K562 (cell line): ENCODE measurements at regions not wholly inside any gene's neighbourhood (a gene's known extent, or its start where the extent isn't known, plus 50 kb on each side); places are given as distances from the start of the nearest gene placed in this dataset.

Source experiments
- ATAC-seq: fragments of 200-7000 bp; cut with Tn5 transposase; 3 replicates; pipeline ENCODE4 v1.9.1; 2020; ENCODE audit warnings: moderate library complexity
- BruUV-seq: library from RNA; stranded (reverse); fragments of 400-500 nt; replicated peaks from 2 replicates; lab custom pipeline; 2021; lab: Mats Ljungman, UMichigan
- CTCF ChIA-PET: fragments of 300-600 bp; formaldehyde crosslinking; extraction: SDS; loops from one replicate; lab custom pipeline; 2021; ENCODE audit warnings: low intra/inter-chr PET ratio; lab: Yijun Ruan, JAX
- POLR2A ChIA-PET: fragments of 300-600, 350-650 bp; sonication (Branson Sonifier 250); formaldehyde crosslinking; extraction: SDS; loops from one replicate; lab custom pipeline; 2021; ENCODE audit warnings: antibody characterized with exemption, inconsistent platforms; lab: Yijun Ruan, JAX
- DNase-seq, 4 experiments: peaks; one replicate each; pipeline versions ENCODE4 v3.0.0 to v3.0.0-alpha.2; 2011 to 2018; ENCODE audit warnings: low spot score in 3 of 4, mixed read lengths in 3 of 4; ENCODE audit errors: extremely low read depth in 1 of 4
- FAIRE-seq: peaks from 2 replicates; lab custom pipeline; 2011; peaks lifted over from hg19 to GRCh38; lab: Jason Lieb, UNC
- H2AFZ ChIP-seq: 2 replicates; pipeline ENCODE4 v1.6.0; 2011; ENCODE audit warnings: low read depth, low read length, control low read depth, inconsistent platforms
- H3K27ac ChIP-seq: fragments of 200-600 bp; 3 replicates; pipeline ENCODE4 v1.8.0; 2011; ENCODE audit warnings: low read depth, mild to moderate bottlenecking, control low read depth, inconsistent platforms, low read length, moderate library complexity, mixed read lengths; ENCODE audit errors: extremely low read depth
- H3K27me3 ChIP-seq, 2 experiments: fragments of 300-600 bp in 1 of 2; 2 replicates in 1 of 2; 3 replicates in 1 of 2; pipeline versions ENCODE4 v1.6.0 to v1.8.0; 2011; ENCODE audit warnings: inconsistent platforms in 2 of 2, low read length in 2 of 2, mild to moderate bottlenecking in 1 of 2, mixed read lengths in 1 of 2, moderate library complexity in 1 of 2; ENCODE audit not compliant: control insufficient read depth in 2 of 2, insufficient read depth in 2 of 2
- H3K36me3 ChIP-seq: fragments of 300-600 bp; 3 replicates; pipeline ENCODE4 v1.8.0; 2011; ENCODE audit warnings: mild to moderate bottlenecking, low read length, inconsistent platforms; ENCODE audit not compliant: control insufficient read depth, insufficient read depth
- H3K4me1 ChIP-seq, 2 experiments: fragments of 200-600 bp in 1 of 2; replicated peaks in 1 of 2; 2 replicates in 1 of 2; 3 replicates in 1 of 2; pipeline versions ENCODE4 v1.5.1 to v1.8.0; 2011; ENCODE audit warnings: inconsistent platforms in 2 of 2, low read length in 2 of 2, mild to moderate bottlenecking in 1 of 2, mixed read lengths in 1 of 2, moderate library complexity in 1 of 2; ENCODE audit not compliant: control insufficient read depth in 2 of 2, insufficient read depth in 2 of 2
- H3K4me2 ChIP-seq: 2 replicates; pipeline ENCODE4 v1.6.1; 2011; ENCODE audit warnings: low read length, control low read depth, inconsistent platforms, mixed read lengths; ENCODE audit not compliant: insufficient read depth
- H3K4me3 ChIP-seq: fragments of 200-600 bp; sonication (generic), shearing (Covaris generic); 2 replicates; pipeline ENCODE4 v1.5.1; 2016; ENCODE audit warnings: control low read depth, inconsistent platforms
- H3K79me2 ChIP-seq: fragments of 200-600 bp; 3 replicates; pipeline ENCODE4 v1.8.0; 2011; ENCODE audit warnings: low read length, inconsistent platforms; ENCODE audit not compliant: control insufficient read depth, insufficient read depth
- H3K9ac ChIP-seq, 2 experiments: 2 replicates each; pipeline versions ENCODE4 v1.6.0 to v1.6.1; 2011; ENCODE audit warnings: low read depth in 2 of 2, low read length in 2 of 2, control low read depth in 1 of 2, inconsistent platforms in 1 of 2, mild to moderate bottlenecking in 1 of 2, mixed read lengths in 1 of 2; ENCODE audit not compliant: insufficient read depth in 1 of 2
- H3K9me1 ChIP-seq: one replicate; pipeline ENCODE4 v1.6.0; 2011; ENCODE audit warnings: inconsistent platforms, mild to moderate bottlenecking, low read length, moderate library complexity; ENCODE audit not compliant: control insufficient read depth, insufficient read depth
- H3K9me3 ChIP-seq: replicated peaks from 2 replicates; pipeline ENCODE4 v1.5.1; 2011; ENCODE audit warnings: low read depth, low read length, inconsistent platforms; ENCODE audit not compliant: control insufficient read depth, insufficient read depth
- H4K20me1 ChIP-seq: replicated peaks from 2 replicates; pipeline ENCODE4 v1.6.1; 2011; ENCODE audit warnings: low read length, inconsistent platforms, mixed read lengths; ENCODE audit not compliant: control insufficient read depth, insufficient read depth
- GABPA ChIP-seq: fragments of 200-800 bp; sonication (Bioruptor generic); conservative IDR thresholded peaks from 2 replicates; pipeline ENCODE4 v1.6.1; 2016; ENCODE audit warnings: low read depth, missing genetic modification characterization, missing compliant biosample characterization
- MYBL2 ChIP-seq, 2 experiments: fragments of 450-650 bp in 1 of 2; sonication (generic) in 1 of 2; formaldehyde crosslinking in 1 of 2; IDR thresholded peaks; 2 replicates each; pipeline versions ENCODE4 v1.6.1 to v1.8.1; 2017 to 2022; ENCODE audit warnings: borderline replicate concordance in 1 of 2, inconsistent platforms in 1 of 2, low read depth in 1 of 2, mild to moderate bottlenecking in 1 of 2, missing genetic modification reagents in 1 of 2, moderate library complexity in 1 of 2
- NFYB ChIP-seq: IDR thresholded peaks from 2 replicates; pipeline ENCODE4 v1.6.1; 2011; ENCODE audit warnings: mild to moderate bottlenecking, moderate library complexity; ENCODE audit not compliant: insufficient read length; ENCODE audit errors: extremely low read depth
- ZNF592 ChIP-seq: fragments of 450-650 bp; IDR thresholded peaks from 2 replicates; pipeline ENCODE4 v1.6.1; 2017; ENCODE audit warnings: antibody characterized with exemption, mild to moderate bottlenecking
- WGBS: fragments of 100-300 bp; shearing (Covaris generic); methylation state at CpG from one replicate; pipeline ENCODE4 v1.1.6; 2016; ENCODE audit warnings: low coverage, mixed read lengths; ENCODE audit not compliant: insufficient coverage; ENCODE audit errors: missing lambda C conversion rate; 5-methylcytosine and 5-hydroxymethylcytosine counted together
- in situ Hi-C: fragments of 300-500 bp; cut with MboI; formaldehyde crosslinking; loops from 4 replicates; pipeline ENCODE4 v1.15.0; 2018; ENCODE audit warnings: inconsistent platforms, mixed read lengths
- intact Hi-C: fragments of 100-400 bp; cut with micrococcal nuclease; formaldehyde crosslinking; loops from 2 replicates; pipeline ENCODE4 v1.14.2; 2022
- TF ChIP-seq, protein P1 (sequence below): fragments of 250-450 bp; sonication (Bioruptor Pico); IDR thresholded peaks from 2 replicates; pipeline ENCODE4 v1.5.0; 2020; ENCODE audit warnings: mild to moderate bottlenecking

GRCh38 chr3:29178809-29179793, 101.8 kb upstream of the RBMS3 start:
- Histone ChIP-seq H3K9ac (no peak overlapping the region), H3K27ac (no peak overlapping the region), H3K4me1 (no peaks in the 10 kb centered on the region), H4K20me1 (no peaks in the 10 kb centered on the region), H3K9me3 (no peaks in the 10 kb centered on the region), H3K27me3 (no peaks in the 10 kb centered on the region), H3K79me2 (no peaks in the 10 kb centered on the region), H3K4me3 (no peak overlapping the region), H3K4me2 (no peak overlapping the region)
- intact Hi-C loops: no loop called here
- in situ Hi-C loops: no loop called here
- 0% methylated on average over 4 of the region's 4 CpGs for WGBS
- no peak for DNase-seq
- BruUV-seq: no TSS peak
- POLR2A ChIA-PET: no interaction called here
- FAIRE-seq: no peak
- TF ChIP-seq, protein P1, sequence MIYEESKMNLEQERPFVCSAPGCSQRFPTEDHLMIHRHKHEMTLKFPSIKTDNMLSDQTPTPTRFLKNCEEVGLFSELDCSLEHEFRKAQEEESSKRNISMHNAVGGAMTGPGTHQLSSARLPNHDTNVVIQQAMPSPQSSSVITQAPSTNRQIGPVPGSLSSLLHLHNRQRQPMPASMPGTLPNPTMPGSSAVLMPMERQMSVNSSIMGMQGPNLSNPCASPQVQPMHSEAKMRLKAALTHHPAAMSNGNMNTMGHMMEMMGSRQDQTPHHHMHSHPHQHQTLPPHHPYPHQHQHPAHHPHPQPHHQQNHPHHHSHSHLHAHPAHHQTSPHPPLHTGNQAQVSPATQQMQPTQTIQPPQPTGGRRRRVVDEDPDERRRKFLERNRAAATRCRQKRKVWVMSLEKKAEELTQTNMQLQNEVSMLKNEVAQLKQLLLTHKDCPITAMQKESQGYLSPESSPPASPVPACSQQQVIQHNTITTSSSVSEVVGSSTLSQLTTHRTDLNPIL: no peak
- no peak for TF ChIP-seq NFYB
- no peak for TF ChIP-seq MYBL2 (IDR thresholded peaks at IDR 0.05; ENCODE audit: low read depth)
- no peak for TF ChIP-seq MYBL2 (CRISPR knock-in tag; IDR thresholded peaks at IDR 0.05; ENCODE audit: borderline replicate concordance)
- no peak for TF ChIP-seq GABPA (tag)
- TF ChIP-seq ZNF592: no peak
- TF ChIP-seq, all 486 proteins: peak for 0
- Histone ChIP-seq H3K9me1 (no peaks in the 10 kb centered on the region), H2AFZ (no peak overlapping the region), H3K36me3 (no peaks in the 10 kb centered on the region)
- no peak for ATAC-seq
- CTCF ChIA-PET: no interaction called here
